ENCODE measurements at regions not wholly inside any gene's neighbourhood (a gene's known extent, or its start where the extent isn't known, plus 50 kb on each side); places are given as distances from the start of the nearest gene placed in this dataset.

- TF ChIP-seq CTCF (IDR thresholded peaks at IDR 0.05; ENCODE audit: low read length) (no peak), EZH2 (IDR thresholded peaks at IDR 0.05; ENCODE audit: borderline replicate concordance, low read length) (no peak)
Observed at GRCh38 chr1:213793482-213794067, 194.2 kb upstream of the PROX1 start.

Data from OCI-LY1 (cell line).